OCI-LY7 (cell line): ENCODE measurements at regions not wholly inside any gene's neighbourhood (a gene's known extent, or its start where the extent isn't known, plus 50 kb on each side); places are given as distances from the start of the nearest gene placed in this dataset.

ENCODE experiments used
- CTCF ChIP-seq: fragments of 200-600 bp; sonication (generic); conservative IDR thresholded peaks from 2 replicates; pipeline ENCODE4 v1.5.1; 2014; ENCODE audit warnings: mild to moderate bottlenecking, antibody characterized with exemption, low read length, moderate library complexity, mixed read lengths
- EZH2phosphoT487 ChIP-seq: fragments of 200-600 bp; sonication (generic); IDR thresholded peaks from 2 replicates; pipeline ENCODE4 v1.6.1; 2018; ENCODE audit warnings: low read depth, borderline replicate concordance, mild to moderate bottlenecking, mixed run types, antibody characterized with exemption, low read length, moderate library complexity, mixed read lengths

GRCh38 chr11:44377914-44378321 lies 68.0 kb upstream of the ALX4 start:
- no peak for TF ChIP-seq CTCF
- no peak for TF ChIP-seq EZH2phosphoT487
